ENCODE measurements at regions not wholly inside any gene's neighbourhood (a gene's known extent, or its start where the extent isn't known, plus 50 kb on each side); places are given as distances from the start of the nearest gene placed in this dataset.
"Not testable (repeated sequence)": the region's sequence is repeated elsewhere in the genome, so short reads cannot be mapped to it uniquely, and the experiment has no call there.

DNA sequence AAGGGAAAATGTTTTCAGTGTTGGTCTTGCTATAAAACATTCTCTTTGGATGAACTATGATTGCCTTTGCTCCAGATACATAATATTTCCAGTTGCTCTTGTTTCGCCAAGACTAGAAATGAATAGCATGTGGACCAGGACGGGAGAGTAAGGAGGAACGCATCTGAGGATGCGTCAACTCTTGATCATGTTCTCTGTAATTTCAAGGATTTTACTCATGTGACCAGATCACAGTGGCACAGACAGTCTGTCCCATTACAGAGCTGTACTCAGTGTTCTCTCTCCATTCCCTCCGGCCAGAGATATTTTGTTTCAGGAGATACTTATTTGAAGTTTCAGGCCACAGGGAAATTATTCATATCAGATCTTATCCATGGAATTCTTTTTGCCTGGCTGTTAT, 266.6 kb downstream of the MID1IP1 start:
- no peaks in the 10 kb centered on the region for H3K9me3 ChIP-seq (replicated peaks)
- no peaks in the 10 kb centered on the region for H3K4me1 ChIP-seq (replicated peaks)
- DNase-seq (ENCODE audit: low read depth in 1 of 2, low spot score in 2 of 2) = no peak
- H3K27ac ChIP-seq = no peak overlapping the region
- H3K27me3 ChIP-seq (replicated peaks) = no peaks in the 10 kb centered on the region
- H3K4me3 ChIP-seq = no peak overlapping the region
- H3K36me3 ChIP-seq = no peaks in the 10 kb centered on the region

DNA sequence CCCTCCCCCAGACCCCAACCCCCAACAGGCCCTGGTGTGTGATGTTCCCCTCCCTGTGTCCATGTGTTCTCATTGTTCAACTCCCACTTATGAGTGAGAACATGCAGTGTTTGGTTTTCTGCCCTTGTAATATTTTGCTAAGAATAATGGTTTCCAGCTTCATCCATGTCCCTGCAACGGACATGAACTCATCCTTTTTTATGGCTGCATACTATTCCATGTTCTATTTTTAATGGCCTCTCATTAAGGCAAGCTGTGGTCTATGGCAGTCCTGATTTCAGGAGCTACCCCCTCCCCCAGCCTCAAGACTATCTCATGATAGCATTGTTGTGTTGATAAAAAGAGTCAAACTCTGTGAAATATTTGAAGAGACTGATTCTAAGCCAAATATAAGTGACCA, 267.4 kb downstream of the MID1IP1 start:
- H3K27me3 ChIP-seq (replicated peaks); H3K9me3 ChIP-seq (replicated peaks); H3K27ac ChIP-seq; H3K36me3 ChIP-seq; DNase-seq (ENCODE audit: low read depth in 1 of 2, low spot score in 2 of 2); H3K4me3 ChIP-seq; H3K4me1 ChIP-seq (replicated peaks): not testable (repeated sequence)

DNA sequence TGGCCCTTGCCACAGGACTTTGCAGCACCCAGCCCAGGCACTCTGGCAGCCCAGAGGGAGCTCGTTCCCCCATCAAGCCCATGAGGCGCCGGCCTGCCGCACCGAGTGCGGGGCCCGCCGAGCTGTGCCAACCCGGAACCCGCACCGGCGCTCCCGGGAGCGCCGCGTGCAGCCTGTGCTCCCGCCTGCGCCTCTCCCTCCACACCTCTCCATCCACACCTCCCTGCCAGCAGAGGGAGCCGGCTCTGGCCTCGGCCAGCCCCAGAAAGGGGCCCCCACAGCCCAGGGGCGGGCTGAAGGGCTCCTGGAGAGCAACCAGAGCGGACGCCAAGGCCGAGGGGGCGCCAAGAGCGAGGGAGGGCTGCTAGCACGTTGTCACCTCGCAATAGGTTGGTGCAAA, 268.8 kb downstream of the MID1IP1 start:
- Histone ChIP-seq H3K36me3 (no peaks in the 10 kb centered on the region), H3K9me3 (replicated peaks) (no peaks in the 10 kb centered on the region), H3K4me3 (no peak overlapping the region), H3K27me3 (replicated peaks) (no peaks in the 10 kb centered on the region), H3K27ac (no peak overlapping the region), H3K4me1 (replicated peaks) (no peaks in the 10 kb centered on the region)
- no peak for DNase-seq (ENCODE audit: low read depth in 1 of 2, low spot score in 2 of 2)

DNA sequence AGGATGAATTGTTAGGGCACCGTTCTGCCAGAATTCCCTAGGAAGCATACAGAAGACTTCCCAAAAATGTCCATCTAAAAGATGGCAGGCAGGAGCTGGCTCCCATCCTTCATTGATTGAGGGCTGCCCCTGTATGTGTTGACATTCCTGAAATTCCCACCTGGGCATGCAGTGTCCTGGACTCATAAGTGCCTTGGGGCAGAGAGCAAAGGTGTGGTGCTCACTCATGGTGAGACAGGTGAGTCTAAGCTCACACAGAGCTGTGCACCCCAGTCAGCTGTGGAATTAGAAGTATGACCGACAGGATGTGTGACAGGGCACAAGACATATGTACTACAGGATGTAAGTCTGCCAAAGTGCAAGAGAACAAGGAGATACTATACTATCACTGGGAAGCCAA, 271.9 kb downstream of the MID1IP1 start:
- Histone ChIP-seq H3K36me3 (no peaks in the 10 kb centered on the region), H3K4me1 (replicated peaks) (no peaks in the 10 kb centered on the region), H3K9me3 (replicated peaks) (no peaks in the 10 kb centered on the region), H3K27me3 (replicated peaks) (no peaks in the 10 kb centered on the region), H3K4me3 (no peak overlapping the region), H3K27ac (no peak overlapping the region)
- no peak for DNase-seq (ENCODE audit: low read depth in 1 of 2, low spot score in 2 of 2)

DNA sequence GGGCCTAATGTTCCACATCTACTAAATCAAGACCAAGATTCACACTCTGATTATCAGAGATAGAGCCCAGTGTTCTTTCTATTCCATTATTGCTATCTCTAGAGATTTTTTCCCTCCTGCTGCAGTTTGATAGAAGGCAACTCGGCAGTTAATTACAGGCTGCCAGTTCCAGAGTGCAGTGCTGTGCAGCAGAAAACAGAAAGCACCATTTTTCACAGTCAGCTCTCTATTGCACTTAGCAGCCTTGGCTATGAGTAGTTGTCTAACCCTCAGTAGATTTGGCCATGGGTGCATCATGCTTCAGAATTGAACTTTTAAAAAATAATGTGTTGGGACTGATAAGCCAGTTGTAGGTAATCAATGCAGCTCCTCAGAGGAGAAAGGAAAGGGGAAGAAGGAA, 295.3 kb downstream of the MID1IP1 start:
- Histone ChIP-seq H3K27me3 (replicated peaks) (no peaks in the 10 kb centered on the region), H3K27ac (no peak overlapping the region), H3K4me3 (no peak overlapping the region), H3K4me1 (replicated peaks) (no peaks in the 10 kb centered on the region), H3K9me3 (replicated peaks) (no peaks in the 10 kb centered on the region), H3K36me3 (no peaks in the 10 kb centered on the region)
- no peak for DNase-seq (ENCODE audit: low read depth in 1 of 2, low spot score in 2 of 2)

DNA sequence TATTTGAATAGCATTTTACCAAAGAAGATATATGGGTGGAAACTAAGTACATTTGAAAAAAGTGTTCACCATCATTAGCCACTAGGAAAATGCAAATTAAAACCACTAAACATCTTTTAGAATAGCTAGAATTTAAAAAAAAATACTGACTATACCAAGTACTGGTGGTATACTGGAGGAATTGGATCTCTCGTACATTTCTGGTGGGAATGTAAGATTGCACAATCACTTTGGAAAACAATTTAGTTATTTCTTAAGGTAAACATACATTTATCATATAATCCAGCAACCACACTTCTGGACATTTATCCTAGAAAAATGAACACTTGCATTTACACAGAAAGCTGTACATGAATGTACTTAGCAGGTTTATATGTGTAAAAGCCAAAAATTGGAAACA, 303.5 kb downstream of the MID1IP1 start:
- Histone ChIP-seq H3K27ac (no peak overlapping the region), H3K4me1 (replicated peaks) (no peaks in the 10 kb centered on the region), H3K9me3 (replicated peaks) (no peaks in the 10 kb centered on the region), H3K27me3 (replicated peaks) (no peaks in the 10 kb centered on the region), H3K36me3 (no peaks in the 10 kb centered on the region), H3K4me3 (no peak overlapping the region)
- DNase-seq (ENCODE audit: low read depth in 1 of 2, low spot score in 2 of 2) = no peak

DNA sequence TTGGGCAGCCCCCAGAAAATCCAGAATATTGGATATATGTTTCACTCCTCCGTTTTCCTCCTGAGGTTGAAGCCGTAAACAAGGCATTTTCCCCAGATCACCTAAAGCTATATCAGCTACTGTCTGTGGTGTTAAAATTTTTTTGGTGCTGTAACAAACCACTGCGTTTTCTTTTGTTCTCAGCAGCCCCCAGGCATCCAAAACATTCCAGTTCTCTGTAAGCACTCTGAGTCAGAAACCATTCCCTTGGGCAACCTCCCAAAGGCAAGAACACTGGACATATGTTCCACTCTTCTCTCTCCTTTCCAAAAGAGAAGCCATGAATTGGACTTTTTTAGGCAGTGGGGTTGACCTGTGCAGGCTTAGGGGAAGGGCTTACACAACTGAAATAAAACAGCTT, 310.9 kb downstream of the MID1IP1 start:
- Histone ChIP-seq H3K4me1 (replicated peaks) (no peaks in the 10 kb centered on the region), H3K27me3 (replicated peaks) (no peaks in the 10 kb centered on the region), H3K9me3 (replicated peaks) (no peaks in the 10 kb centered on the region), H3K4me3 (no peak overlapping the region), H3K36me3 (no peaks in the 10 kb centered on the region), H3K27ac (no peak overlapping the region)
- peak; percentile 7 to 41 for DNase-seq (ENCODE audit: low read depth in 1 of 2, low spot score in 2 of 2)

DNA sequence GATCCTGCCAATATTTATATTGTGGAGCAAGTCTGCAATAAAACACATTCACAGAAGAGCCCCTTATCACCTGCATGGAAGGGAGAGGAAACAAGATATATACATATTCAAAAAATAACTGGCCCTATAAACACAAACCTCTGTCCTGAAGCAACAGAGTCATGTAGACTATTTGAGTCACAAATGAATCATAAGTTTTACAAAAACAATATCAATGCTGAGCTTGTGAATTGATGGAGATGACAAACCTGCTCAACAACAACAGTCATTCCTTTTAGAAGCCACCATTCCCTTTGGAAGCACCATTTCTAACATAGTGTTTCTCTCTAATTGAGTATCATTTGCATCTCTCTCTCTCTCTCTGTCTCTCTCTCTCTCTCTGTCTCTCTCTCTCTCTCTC, 313.9 kb downstream of the MID1IP1 start:
- Histone ChIP-seq H3K4me3 (no peak overlapping the region), H3K36me3 (no peaks in the 10 kb centered on the region), H3K9me3 (replicated peaks) (no peaks in the 10 kb centered on the region), H3K4me1 (replicated peaks) (no peaks in the 10 kb centered on the region), H3K27me3 (replicated peaks) (no peaks in the 10 kb centered on the region), H3K27ac (no peak overlapping the region)
- DNase-seq (ENCODE audit: low read depth in 1 of 2, low spot score in 2 of 2) = no peak

DNA sequence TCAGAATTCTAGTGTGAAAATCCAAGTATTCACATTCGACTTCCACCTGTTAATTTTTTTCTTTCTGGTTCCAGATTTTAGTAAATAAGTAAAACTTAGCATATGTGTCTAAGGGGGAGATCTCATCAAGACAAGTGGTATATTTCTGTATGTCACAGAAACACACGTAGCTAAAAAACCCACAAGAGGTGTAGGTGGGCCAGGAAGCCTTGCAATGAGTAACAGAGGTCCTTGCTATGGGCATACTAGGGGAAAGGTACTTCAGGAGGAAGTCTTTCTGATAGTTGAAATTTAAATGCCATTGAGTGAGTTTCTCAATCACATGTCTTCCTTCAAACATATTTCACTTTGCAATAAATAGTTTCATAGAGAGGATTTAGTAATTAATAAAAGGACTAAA, 315.8 kb downstream of the MID1IP1 start:
- H3K4me1 ChIP-seq (replicated peaks) = no peaks in the 10 kb centered on the region
- H3K9me3 ChIP-seq (replicated peaks) = no peaks in the 10 kb centered on the region
- no peaks in the 10 kb centered on the region for H3K27me3 ChIP-seq (replicated peaks)
- H3K27ac ChIP-seq = no peak overlapping the region
- H3K4me3 ChIP-seq = no peak overlapping the region
- DNase-seq (ENCODE audit: low read depth in 1 of 2, low spot score in 2 of 2) = no peak
- H3K36me3 ChIP-seq = no peaks in the 10 kb centered on the region

DNA sequence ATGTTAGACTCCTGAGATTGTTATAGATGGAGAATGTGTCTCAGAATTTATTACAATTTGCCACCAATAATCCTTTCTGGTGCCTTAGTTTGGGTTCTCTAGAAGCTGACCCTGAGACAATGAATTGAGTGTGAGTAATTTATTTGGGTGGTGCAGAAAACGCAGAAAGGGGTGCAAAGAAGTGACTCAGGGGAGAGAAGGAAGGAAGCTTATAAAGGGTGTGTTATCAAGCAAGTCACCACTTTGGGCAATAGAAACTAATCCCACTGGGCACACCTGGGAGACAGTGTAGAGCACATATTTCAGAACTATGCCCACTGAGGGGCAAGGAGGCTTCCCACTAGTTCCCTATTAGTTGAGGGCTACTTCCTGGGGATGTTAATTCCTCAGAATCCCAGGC, 320.6 kb downstream of the MID1IP1 start:
- no peaks in the 10 kb centered on the region for H3K36me3 ChIP-seq
- no peaks in the 10 kb centered on the region for H3K9me3 ChIP-seq (replicated peaks)
- no peak overlapping the region for H3K27ac ChIP-seq

DNA sequence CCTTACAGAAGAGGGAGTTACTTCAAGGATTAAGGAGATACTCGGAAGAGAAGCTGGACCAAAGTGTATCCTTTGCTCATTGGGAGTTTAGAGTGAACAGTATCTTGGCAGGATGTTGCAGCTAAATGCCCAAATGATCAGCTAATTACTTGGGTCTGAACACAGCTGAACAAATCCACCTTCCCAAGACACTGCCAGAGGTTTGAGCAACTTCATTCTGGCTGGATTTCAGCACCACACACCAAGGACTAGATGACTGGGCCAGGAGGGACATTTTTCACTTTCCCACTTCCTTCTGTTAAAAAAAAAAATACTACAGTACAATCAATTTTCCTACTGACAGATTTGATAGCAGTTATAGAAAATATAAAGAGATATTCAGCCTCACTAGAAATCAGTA, 324.6 kb downstream of the MID1IP1 start:
- Histone ChIP-seq H3K4me3 (no peak overlapping the region), H3K27me3 (replicated peaks) (no peaks in the 10 kb centered on the region), H3K9me3 (replicated peaks) (no peaks in the 10 kb centered on the region), H3K36me3 (no peaks in the 10 kb centered on the region), H3K4me1 (replicated peaks) (no peaks in the 10 kb centered on the region), H3K27ac (no peak overlapping the region)
- no peak for DNase-seq (ENCODE audit: low read depth in 1 of 2, low spot score in 2 of 2)

More for the DNA sequence above, 320.6 kb downstream of the MID1IP1 start:
- DNase-seq (ENCODE audit: low read depth in 1 of 2, low spot score in 2 of 2) = no peak
- H3K27me3 ChIP-seq (replicated peaks) = no peaks in the 10 kb centered on the region
- no peak overlapping the region for H3K4me3 ChIP-seq
- H3K4me1 ChIP-seq (replicated peaks) = no peaks in the 10 kb centered on the region

DNA sequence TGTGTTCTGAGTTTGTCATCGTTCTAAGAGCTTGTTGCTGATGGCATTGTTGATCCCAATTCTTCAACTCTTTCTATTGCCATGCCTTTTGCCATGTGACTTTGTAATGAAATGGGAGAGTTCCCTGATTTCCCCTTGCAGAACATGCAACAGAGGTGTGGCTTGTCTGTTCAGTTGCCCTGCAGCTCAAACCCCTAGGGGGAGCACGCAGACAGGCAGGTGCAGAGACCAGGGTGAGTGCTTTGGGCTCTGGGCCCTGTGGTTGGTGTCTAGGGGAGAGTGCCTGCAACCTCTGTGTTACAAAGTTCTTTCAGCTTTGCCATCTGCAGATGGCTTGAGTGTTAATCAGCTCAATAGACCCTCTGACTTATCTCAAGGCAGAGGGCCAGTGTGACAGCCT, 332.7 kb downstream of the MID1IP1 start:
- no peak overlapping the region for H3K4me3 ChIP-seq
- no peaks in the 10 kb centered on the region for H3K36me3 ChIP-seq
- H3K27ac ChIP-seq = no peak overlapping the region
- no peaks in the 10 kb centered on the region for H3K4me1 ChIP-seq (replicated peaks)
- H3K27me3 ChIP-seq (replicated peaks) = no peaks in the 10 kb centered on the region
- no peaks in the 10 kb centered on the region for H3K9me3 ChIP-seq (replicated peaks)
- DNase-seq (ENCODE audit: low read depth in 1 of 2, low spot score in 2 of 2) = no peak

DNA sequence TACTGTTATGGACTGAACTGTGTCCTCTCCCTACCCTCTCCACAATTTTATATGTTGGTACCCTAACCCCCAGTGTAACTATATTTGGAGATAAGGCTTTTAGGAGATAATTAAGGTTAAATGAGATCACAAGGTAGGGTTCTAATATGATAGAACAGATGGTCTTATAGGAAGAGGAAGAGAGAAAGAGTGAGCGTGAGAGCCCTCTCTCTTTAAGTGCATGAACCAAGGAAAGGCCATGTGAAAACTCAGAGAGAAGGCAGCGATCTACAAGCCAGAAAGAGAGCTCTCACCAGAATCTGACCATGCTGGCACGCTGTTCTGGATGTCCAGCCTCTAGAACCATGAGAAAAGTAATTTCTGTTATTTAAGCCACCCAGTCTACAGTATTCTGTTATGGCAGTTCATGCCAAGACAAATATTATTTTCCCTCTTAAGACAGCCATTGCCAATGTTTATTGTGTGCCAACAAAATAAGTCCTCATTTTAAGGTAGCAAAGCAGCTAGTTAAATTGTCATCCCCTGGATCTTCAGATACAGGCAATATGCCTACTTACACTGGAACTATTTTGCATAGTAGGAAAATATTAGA, 336.2 kb downstream of the MID1IP1 start:
- H3K4me1 ChIP-seq (replicated peaks) = no peaks in the 10 kb centered on the region
- no peaks in the 10 kb centered on the region for H3K36me3 ChIP-seq
- DNase-seq (ENCODE audit: low read depth in 1 of 2, low spot score in 2 of 2) = no peak
- no peaks in the 10 kb centered on the region for H3K27me3 ChIP-seq (replicated peaks)
- H3K4me3 ChIP-seq = no peak overlapping the region
- no peaks in the 10 kb centered on the region for H3K9me3 ChIP-seq (replicated peaks)
- H3K27ac ChIP-seq = no peak overlapping the region

DNA sequence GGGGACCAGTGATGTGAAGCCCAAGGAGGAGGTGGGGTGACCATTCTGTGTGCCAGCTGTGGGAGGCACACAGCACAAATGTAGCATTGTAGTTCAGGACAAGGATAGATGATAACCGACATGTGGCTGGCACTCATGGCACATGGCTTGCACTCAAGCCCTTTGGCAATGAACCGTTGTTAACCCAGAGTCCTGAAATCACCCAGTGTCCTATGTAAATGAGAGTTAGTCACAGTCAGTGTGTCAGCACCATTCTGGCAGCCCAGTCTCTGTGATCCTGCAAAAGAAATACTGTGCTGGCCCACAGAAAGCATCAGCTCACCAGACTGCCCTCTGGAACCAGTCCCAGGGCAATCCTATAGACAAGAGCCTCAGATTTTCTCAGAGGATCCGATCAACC, 339.3 kb downstream of the MID1IP1 start:
- Histone ChIP-seq H3K4me3 (no peak overlapping the region), H3K4me1 (replicated peaks) (no peaks in the 10 kb centered on the region), H3K9me3 (replicated peaks) (no peaks in the 10 kb centered on the region), H3K27ac (no peak overlapping the region), H3K27me3 (replicated peaks) (no peaks in the 10 kb centered on the region), H3K36me3 (no peaks in the 10 kb centered on the region)
- no peak for DNase-seq (ENCODE audit: low read depth in 1 of 2, low spot score in 2 of 2)

DNA sequence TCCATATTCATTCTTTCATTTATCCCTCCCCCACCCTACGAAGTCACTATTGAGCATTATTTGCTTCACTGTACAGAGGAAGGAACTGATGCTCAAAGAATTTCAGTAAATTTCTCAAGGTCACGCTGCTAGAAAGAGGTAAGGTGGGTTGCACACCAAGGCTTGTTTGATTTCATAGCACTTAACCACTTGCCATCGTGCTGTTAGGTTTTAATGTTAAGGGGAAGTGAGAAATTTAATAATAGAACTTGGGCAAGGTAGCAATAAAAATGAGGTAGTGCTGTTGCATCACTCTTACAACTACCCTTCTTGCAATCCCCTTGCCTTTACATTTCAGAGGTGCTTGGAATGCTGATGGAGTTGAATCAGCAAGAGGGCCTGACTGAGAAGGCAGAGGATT, 343.1 kb downstream of the MID1IP1 start:
- no peak for DNase-seq (ENCODE audit: low read depth in 1 of 2, low spot score in 2 of 2)
- no peaks in the 10 kb centered on the region for H3K9me3 ChIP-seq (replicated peaks)
- no peak overlapping the region for H3K4me3 ChIP-seq
- no peaks in the 10 kb centered on the region for H3K36me3 ChIP-seq
- H3K4me1 ChIP-seq (replicated peaks) = no peaks in the 10 kb centered on the region
- no peaks in the 10 kb centered on the region for H3K27me3 ChIP-seq (replicated peaks)
- no peak overlapping the region for H3K27ac ChIP-seq

Measured in SJSA1 (cell line).